ENCODE measurements at regions not wholly inside any gene's neighbourhood (a gene's known extent, or its start where the extent isn't known, plus 50 kb on each side); places are given as distances from the start of the nearest gene placed in this dataset.

DNA sequence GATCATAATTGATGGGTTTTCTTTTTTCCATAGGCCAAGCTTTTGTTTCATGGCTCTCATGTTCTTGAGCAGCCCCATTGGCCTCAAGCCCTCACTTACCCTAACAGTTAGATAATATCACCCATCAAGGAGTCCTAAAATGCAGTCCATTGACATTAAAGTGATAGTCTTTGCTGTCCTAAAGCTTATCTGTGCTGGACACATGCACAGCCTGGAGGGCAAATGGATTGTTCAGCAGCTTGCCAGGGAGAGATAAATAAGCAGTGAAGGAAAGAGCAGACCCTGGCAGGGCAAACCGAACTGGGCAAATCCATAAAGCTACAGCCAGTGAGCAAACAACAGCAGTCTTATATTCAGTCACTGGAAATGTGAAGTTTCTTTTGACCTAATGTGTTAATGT, 199.6 kb upstream of the MID1 start:
- Mint-ChIP-seq H3K9me3 (no peaks in the 10 kb centered on the region), H3K27me3 (ENCODE audit: insufficient read depth, low read depth) (peaks cover 2% of the 10 kb centered on the region), H3K36me3 (no peaks in the 10 kb centered on the region), H3K4me3 (no peak overlapping the region), H3K27ac (no peak overlapping the region), H3K4me1 (no peaks in the 10 kb centered on the region)
- Histone ChIP-seq H3K79me2 (ENCODE audit: low read depth) (no peaks in the 10 kb centered on the region), H3K4me3 (no peak overlapping the region), H3K27ac (no peak overlapping the region), H3K4me2 (no peak overlapping the region), H3K9me3 (ENCODE audit: low read depth) (peaks cover 7% of the 10 kb centered on the region), H3K36me3 (no peaks in the 10 kb centered on the region), H2AFZ (replicated peaks) (no peak overlapping the region), H3K4me1 (no peaks in the 10 kb centered on the region), H3F3A (ENCODE audit: low read depth) (no peaks in the 10 kb centered on the region), H4K20me1 (ENCODE audit: low read depth) (no peaks in the 10 kb centered on the region), H3K9ac (no peak overlapping the region), H3K27me3 (no peaks in the 10 kb centered on the region)
- DNase-seq (ENCODE audit: low spot score), result no peak
- TF ChIP-seq, protein P1, sequence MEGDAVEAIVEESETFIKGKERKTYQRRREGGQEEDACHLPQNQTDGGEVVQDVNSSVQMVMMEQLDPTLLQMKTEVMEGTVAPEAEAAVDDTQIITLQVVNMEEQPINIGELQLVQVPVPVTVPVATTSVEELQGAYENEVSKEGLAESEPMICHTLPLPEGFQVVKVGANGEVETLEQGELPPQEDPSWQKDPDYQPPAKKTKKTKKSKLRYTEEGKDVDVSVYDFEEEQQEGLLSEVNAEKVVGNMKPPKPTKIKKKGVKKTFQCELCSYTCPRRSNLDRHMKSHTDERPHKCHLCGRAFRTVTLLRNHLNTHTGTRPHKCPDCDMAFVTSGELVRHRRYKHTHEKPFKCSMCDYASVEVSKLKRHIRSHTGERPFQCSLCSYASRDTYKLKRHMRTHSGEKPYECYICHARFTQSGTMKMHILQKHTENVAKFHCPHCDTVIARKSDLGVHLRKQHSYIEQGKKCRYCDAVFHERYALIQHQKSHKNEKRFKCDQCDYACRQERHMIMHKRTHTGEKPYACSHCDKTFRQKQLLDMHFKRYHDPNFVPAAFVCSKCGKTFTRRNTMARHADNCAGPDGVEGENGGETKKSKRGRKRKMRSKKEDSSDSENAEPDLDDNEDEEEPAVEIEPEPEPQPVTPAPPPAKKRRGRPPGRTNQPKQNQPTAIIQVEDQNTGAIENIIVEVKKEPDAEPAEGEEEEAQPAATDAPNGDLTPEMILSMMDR (IDR thresholded peaks at IDR 0.05), result no peak
- TF ChIP-seq EZH2 (IDR thresholded peaks at IDR 0.05) (no peak), EZH2phosphoT487 (IDR thresholded peaks at IDR 0.05) (no peak)

DNA sequence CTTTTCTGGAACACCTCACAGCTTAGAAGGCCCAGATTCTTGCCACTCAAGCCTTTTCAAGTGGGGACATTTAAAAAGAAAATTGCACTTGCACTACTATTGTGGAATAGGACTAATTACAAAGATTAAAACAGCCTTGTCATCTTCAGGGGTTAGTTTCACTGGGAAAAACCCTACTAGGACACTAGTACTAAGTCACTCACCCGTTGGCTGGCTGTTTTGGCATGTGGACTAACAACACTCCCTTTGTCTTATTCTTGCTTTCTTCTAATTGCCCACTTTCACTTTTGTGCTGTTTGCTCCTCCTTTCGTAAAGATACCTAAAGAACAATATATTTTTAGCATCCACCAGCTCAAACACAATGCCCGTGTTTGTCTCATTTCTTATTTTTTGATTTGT, 200.9 kb upstream of the MID1 start:
- no peaks in the 10 kb centered on the region for H3F3A ChIP-seq (ENCODE audit: low read depth)
- no peaks in the 10 kb centered on the region for H3K4me1 ChIP-seq
- H3K79me2 ChIP-seq (ENCODE audit: low read depth), result no peaks in the 10 kb centered on the region
- no peaks in the 10 kb centered on the region for H3K4me1 Mint-ChIP-seq
- no peaks in the 10 kb centered on the region for H3K9me3 Mint-ChIP-seq
- no peaks in the 10 kb centered on the region for H3K36me3 ChIP-seq
- no peaks in the 10 kb centered on the region for H4K20me1 ChIP-seq (ENCODE audit: low read depth)
- peaks cover 2% of the 10 kb centered on the region for H3K27me3 Mint-ChIP-seq (ENCODE audit: insufficient read depth, low read depth)
- H3K27ac Mint-ChIP-seq, result no peak overlapping the region
- H3K9ac ChIP-seq, result no peak overlapping the region
- no peak overlapping the region for H3K27ac ChIP-seq
- TF ChIP-seq, protein P1 (IDR thresholded peaks at IDR 0.05), result no peak
- TF ChIP-seq EZH2 (IDR thresholded peaks at IDR 0.05), result no peak
- no peak overlapping the region for H2AFZ ChIP-seq (replicated peaks)
- no peaks in the 10 kb centered on the region for H3K36me3 Mint-ChIP-seq
- H3K9me3 ChIP-seq (ENCODE audit: low read depth), result peaks cover 7% of the 10 kb centered on the region
- no peak overlapping the region for H3K4me3 ChIP-seq
- no peaks in the 10 kb centered on the region for H3K27me3 ChIP-seq
- no peak overlapping the region for H3K4me3 Mint-ChIP-seq
- no peak overlapping the region for H3K4me2 ChIP-seq
- no peak for DNase-seq (ENCODE audit: low spot score)

DNA sequence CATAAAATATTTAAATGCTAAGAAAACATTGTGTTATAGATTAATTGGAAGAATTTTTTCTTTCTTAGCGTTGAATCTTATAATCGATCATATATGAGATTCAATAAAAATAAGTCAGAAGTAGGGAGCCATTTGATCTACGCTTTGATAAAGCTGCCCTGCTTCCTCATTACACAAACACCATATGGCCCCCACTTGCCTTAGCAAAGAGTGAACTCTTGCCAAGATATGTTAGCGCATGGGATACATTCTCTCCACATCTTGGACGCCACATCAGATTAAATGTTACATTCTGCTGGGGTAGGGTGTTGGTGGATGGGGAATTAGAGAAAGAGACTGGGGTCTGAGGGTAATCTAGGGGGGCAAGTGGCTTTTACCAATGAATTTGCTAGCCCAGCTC, 207.7 kb upstream of the MID1 start:
- peaks cover 16% of the 10 kb centered on the region for H3K4me1 Mint-ChIP-seq
- Histone ChIP-seq H3K4me2 (no peak overlapping the region), H3K36me3 (no peaks in the 10 kb centered on the region), H3K4me1 (no peaks in the 10 kb centered on the region), H3K27me3 (no peaks in the 10 kb centered on the region), H4K20me1 (ENCODE audit: low read depth) (no peaks in the 10 kb centered on the region), H2AFZ (replicated peaks) (no peak overlapping the region), H3F3A (ENCODE audit: low read depth) (no peaks in the 10 kb centered on the region), H3K79me2 (ENCODE audit: low read depth) (no peaks in the 10 kb centered on the region), H3K27ac (no peak overlapping the region), H3K9ac (no peak overlapping the region), H3K9me3 (ENCODE audit: low read depth) (no peaks in the 10 kb centered on the region), H3K4me3 (no peak overlapping the region)
- peaks cover 3% of the 10 kb centered on the region for H3K9me3 Mint-ChIP-seq
- H3K27ac Mint-ChIP-seq, result no peak overlapping the region
- TF ChIP-seq EZH2 (IDR thresholded peaks at IDR 0.05) (no peak), EZH2phosphoT487 (IDR thresholded peaks at IDR 0.05) (no peak)
- TF ChIP-seq, protein P1 (IDR thresholded peaks at IDR 0.05), result no peak
- H3K36me3 Mint-ChIP-seq, result peaks cover 2% of the 10 kb centered on the region
- H3K27me3 Mint-ChIP-seq (ENCODE audit: insufficient read depth, low read depth), result peaks cover 2% of the 10 kb centered on the region
- H3K4me3 Mint-ChIP-seq, result no peak overlapping the region
- DNase-seq (ENCODE audit: low spot score), result no peak

DNA sequence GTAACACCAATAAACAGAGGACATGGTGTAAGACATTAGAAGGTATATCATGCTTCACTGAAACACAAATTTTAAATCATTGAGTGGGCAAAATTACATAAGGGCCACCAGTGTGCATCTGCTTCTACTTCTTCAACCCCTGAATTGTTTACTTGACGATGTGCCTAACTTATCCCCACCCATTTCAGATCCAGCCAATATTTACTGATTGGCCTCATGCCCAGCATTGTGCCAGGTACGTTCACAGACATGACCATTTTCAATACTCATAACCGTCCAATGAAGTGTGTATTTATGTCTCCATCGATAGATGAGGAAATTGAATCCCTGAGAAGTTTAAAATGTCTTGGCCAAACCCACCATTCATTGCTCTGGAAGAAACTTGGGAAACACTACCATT, 208.3 kb upstream of the MID1 start:
- Mint-ChIP-seq H3K4me1 (peaks cover 16% of the 10 kb centered on the region), H3K36me3 (peaks cover 2% of the 10 kb centered on the region), H3K27me3 (ENCODE audit: insufficient read depth, low read depth) (no peaks in the 10 kb centered on the region), H3K27ac (no peak overlapping the region), H3K4me3 (no peak overlapping the region), H3K9me3 (peaks cover 3% of the 10 kb centered on the region)
- no peaks in the 10 kb centered on the region for H3K27me3 ChIP-seq
- H3K79me2 ChIP-seq (ENCODE audit: low read depth), result no peaks in the 10 kb centered on the region
- H4K20me1 ChIP-seq (ENCODE audit: low read depth), result no peaks in the 10 kb centered on the region
- no peak overlapping the region for H3K4me2 ChIP-seq
- no peaks in the 10 kb centered on the region for H3K4me1 ChIP-seq
- no peak overlapping the region for H3K27ac ChIP-seq
- no peaks in the 10 kb centered on the region for H3K36me3 ChIP-seq
- DNase-seq (ENCODE audit: low spot score), result no peak
- no peaks in the 10 kb centered on the region for H3K9me3 ChIP-seq (ENCODE audit: low read depth)
- H3F3A ChIP-seq (ENCODE audit: low read depth), result no peaks in the 10 kb centered on the region
- H2AFZ ChIP-seq (replicated peaks), result no peak overlapping the region
- no peak overlapping the region for H3K4me3 ChIP-seq
- H3K9ac ChIP-seq, result no peak overlapping the region
- TF ChIP-seq EZH2phosphoT487 (IDR thresholded peaks at IDR 0.05) (no peak), EZH2 (IDR thresholded peaks at IDR 0.05) (no peak)
- TF ChIP-seq, protein P1 (IDR thresholded peaks at IDR 0.05), result no peak

Data from neural progenitor cell (in vitro differentiated cells).